HG02973 (cell line): ENCODE measurements at regions not wholly inside any gene's neighbourhood (a gene's known extent, or its start where the extent isn't known, plus 50 kb on each side); places are given as distances from the start of the nearest gene placed in this dataset.
"Not testable (repeated sequence)": the region's sequence is repeated elsewhere in the genome, so short reads cannot be mapped to it uniquely, and the experiment has no call there.

ENCODE experiments used
- ATAC-seq: cut with Tn5 transposase; IDR thresholded peaks from one replicate; pipeline ENCODE4 v1.9.1; 2021; ENCODE audit warnings: moderate library complexity; ENCODE audit not compliant: unreplicated experiment

DNA sequence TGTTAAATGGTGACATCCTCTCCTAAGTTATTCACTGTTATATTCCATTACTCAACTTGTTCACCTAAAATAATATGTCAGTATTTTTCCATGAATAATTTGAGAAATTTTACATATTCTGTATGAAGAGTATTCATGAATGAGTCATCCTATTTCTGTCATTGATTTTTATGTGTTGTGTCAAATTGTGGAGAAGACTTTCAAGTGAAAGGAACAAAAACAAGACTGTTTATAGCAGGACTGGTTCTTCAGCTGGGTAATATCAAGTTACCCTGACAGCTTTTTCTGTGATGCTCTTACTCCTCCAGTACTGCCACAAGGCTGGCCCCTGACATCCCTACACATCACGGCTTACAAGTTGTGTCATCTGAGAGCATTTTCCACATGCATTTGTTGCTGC, 847.7 kb downstream of the NCAM2 start:
- ATAC-seq: no peak

GRCh38 chr21:21851205-21851604, 853.0 kb downstream of the NCAM2 start:
- ATAC-seq: no peak

GRCh38 chr21:21851657-21852056, 853.4 kb downstream of the NCAM2 start:
- no peak for ATAC-seq

DNA sequence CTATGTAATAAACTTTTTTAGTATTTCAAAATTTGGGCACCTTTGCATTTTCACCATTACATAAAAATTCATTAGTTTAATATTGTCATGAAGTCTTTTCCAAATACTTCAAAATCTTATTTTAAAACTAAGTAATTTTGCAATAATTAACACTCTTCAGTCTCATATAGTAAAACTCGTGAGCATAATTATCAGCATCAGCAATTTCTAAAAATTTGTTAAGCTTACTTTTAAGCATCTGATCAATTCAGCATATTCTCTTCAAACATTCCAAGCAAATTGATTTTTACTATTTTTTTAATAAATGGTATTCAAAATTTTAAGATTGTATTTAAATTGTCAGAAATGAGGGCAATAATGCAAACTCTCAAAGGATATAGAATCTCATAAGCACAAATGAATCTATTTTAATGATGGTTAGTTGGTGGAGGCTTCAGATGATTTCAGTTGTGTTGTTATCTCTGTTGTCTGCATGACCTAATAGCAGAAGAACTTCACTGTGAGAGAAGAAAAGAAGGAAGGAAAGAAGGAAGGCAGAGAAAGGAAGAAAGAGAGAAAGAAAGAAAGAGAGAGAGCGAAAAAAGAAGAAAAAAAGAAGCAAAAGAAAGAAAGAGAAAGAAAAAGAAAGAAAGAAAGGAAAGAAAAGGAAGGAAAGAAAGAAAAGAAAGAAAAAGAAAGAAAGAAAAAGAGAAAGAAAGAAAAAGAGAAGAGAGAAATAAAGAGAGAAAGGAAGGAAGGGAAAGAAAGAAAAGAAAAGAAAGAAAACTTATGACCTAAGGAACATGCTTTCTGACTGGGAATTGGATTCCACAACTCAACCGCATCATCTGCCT, 860.5 kb downstream of the NCAM2 start:
- no peak for ATAC-seq

DNA sequence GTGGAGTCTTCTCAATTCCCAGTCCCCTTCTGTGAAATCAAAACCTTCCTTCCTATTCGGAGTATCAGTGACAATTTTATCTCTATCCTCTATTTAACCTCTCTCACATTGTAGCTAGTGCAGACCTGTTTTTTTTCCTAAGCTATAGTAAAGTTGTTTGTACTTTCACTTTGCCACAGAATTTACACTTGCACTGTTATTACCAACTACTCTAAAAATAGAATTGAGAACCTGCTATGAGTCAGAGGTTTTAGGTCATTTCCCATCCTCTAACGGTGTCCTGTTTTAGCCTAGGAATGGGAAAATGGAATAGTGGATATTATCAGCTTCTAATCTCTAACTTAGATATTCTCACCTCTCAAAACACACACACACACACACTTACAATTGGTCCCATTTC, 862.7 kb downstream of the NCAM2 start:
- ATAC-seq: no peak

- ATAC-seq: no peak
Observed at GRCh38 chr21:21864321-21864840, 866.2 kb downstream of the NCAM2 start.

DNA sequence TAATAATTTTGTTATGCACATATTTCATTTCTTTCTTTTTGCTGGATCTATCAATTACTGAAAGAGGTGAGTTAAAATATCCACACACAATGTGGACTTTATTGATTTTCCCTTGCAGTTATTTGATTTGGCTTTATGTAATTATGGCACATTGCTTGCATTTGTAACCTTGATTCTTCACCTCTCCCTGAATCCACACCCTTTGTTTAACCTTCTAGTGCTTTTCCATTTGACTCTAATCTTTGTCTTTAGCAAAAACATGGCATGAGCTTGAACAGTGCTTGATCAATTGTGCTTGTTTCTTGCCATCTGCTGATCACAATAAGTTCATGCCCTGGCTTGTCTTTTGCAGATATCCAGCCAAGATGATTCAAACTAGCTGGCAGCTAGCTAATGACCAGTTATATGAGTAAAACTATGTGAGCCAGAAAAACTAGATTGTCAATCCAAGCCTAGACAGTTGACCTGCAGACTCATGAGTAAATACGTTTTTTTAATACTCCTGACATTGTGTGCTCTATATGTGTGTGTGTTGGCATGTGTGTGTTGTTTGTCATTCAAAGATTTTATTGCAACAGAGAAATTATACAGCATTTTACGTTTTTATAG, 899.2 kb downstream of the NCAM2 start:
- no peak for ATAC-seq

DNA sequence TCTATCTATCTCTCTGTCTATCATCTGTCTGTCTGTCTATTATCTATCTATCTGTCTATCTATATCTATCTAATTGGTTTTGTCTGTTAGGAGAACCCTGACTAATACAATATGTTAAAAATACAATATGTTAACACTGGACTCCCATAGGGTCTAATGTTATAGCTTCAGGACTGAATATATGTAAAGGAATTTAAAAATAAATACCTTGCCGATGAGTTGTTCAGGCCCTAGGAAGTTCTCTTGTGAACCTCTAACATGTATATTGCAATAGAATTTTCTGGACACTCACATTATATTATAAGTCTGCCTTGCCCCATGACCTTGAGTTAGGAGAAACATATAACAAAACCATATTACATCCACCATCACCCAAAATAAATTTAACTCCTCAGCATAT, 900.6 kb downstream of the NCAM2 start:
- no peak for ATAC-seq

DNA sequence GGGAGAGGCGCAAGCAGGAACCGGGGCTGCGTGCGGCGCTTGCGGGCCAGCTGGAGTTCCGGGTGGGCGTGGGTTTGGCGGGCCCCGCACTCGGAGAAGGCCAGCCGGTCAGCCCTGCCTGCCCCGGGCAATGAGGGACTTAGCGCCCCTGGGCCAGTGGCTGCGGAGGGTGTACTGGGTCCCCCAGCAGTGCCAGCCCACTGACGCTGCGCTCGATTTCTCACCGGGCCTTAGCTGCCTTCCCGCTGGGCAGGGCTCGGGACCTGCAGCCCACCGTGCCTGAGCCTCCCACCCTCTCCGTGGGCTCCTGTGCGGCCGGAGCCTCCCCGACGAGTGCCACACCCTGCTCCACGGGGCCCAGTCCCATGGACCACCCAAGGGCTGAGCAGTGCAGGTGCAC, 904.2 kb downstream of the NCAM2 start:
- ATAC-seq: not testable (repeated sequence)

- no peak for ATAC-seq
Observed at GRCh38 chr21:21907271-21907670, 909.1 kb downstream of the NCAM2 start.

DNA sequence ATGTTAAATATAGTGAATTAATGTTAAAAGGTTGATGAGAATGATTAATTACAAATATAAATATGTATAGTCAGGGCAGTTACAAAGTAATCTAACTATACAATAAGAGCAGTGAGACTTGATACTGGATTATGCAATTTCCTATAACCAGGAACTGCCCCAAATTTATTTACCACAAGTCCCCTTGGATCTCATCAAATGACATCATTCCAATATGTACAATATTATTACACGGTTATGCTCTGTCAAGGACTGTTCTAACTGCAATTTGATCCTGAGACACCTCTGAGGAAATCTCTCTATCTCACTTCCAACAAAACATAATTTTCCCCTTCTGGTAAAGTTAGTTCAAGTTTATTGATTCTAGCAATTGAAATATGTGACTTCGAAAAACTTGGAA, 917.6 kb downstream of the NCAM2 start:
- ATAC-seq: no peak

DNA sequence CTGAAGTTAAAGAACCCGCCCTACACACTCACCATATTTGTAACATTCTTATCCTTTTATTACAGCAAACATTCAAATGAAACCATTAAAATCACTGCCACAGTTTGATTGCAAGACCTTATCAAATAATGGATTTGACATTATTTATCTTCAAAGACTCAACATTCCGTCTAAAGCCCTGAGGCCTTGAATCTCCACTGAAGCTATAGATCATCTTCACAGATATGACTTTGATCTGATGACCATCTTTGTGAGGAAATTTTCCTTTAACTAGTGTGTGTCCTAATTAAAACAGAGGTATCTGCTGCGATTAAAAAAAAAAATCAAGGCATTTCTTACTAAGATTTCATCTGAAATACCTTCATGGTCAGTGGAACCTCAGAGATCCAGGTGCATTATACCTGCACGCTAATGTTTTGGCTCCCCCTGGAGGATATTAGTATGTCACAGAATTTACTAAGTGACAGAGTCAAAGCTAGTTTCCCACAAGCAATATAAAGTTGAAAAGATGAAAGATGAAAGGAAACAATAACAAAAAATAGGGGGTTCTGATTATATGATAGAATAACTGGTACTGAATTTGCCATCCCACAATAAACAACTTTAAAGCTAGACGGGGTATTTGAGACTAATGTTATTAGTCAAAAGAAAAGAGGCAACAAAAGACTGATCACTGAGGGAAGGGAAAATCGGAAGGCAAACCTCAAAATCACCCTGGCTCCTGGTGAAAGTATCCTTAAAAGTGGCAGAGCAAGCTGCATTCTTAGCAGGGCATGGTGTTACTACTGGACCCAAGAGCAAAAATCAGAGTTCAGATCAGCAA, 923.4 kb downstream of the NCAM2 start:
- no peak for ATAC-seq

GRCh38 chr21:21929226-21929625, 931.0 kb downstream of the NCAM2 start:
- ATAC-seq: no peak

- ATAC-seq: no peak
Observed at GRCh38 chr21:21929789-21930188, 931.6 kb downstream of the NCAM2 start.

GRCh38 chr21:21952566-21952965, 954.4 kb downstream of the NCAM2 start:
- ATAC-seq: no peak

- no peak for ATAC-seq
Observed at GRCh38 chr21:21955204-21955603, 957.0 kb downstream of the NCAM2 start.

- no peak for ATAC-seq
Observed at GRCh38 chr21:21957490-21957889, 959.3 kb downstream of the NCAM2 start.

DNA sequence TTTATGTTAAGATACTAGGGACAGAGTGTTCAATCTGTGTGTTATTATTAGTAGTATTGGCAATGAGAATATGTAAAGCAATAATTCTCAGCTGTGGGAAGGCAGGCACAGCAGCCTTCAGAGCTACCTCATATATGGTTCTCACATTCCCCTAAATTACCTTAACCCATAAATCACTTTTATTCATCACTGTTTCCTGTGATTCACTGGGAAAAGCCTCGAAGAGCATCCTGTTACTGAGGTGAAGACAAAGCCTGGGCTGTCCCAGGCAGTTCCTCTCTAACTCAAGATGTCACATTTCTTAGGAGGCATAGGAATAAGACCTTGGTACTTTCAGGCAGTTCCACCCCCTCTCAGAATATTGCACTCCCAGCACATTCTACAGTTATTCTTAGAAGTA, 965.7 kb downstream of the NCAM2 start:
- no peak for ATAC-seq

DNA sequence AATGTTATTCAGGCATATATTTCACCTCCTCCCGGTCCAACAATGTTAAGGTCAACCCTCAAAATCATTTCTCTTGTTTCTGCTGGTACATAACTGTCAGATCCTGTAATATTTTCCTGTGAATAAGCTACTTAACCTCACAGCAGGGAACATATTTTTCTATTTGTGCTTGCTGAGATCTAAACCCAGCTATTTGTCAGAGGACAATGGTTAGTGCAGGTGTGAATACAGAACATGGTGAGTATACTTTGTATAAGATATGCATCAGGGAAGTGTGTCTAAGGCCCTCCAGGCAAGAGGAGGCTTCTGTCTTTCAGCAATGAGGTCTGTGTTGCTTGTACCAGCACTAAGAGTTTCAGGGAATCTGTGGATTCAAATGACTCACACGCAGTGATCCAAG, 970.6 kb downstream of the NCAM2 start:
- no peak for ATAC-seq

- ATAC-seq: no peak
Observed at GRCh38 chr21:21969211-21969610, 971.0 kb downstream of the NCAM2 start.

DNA sequence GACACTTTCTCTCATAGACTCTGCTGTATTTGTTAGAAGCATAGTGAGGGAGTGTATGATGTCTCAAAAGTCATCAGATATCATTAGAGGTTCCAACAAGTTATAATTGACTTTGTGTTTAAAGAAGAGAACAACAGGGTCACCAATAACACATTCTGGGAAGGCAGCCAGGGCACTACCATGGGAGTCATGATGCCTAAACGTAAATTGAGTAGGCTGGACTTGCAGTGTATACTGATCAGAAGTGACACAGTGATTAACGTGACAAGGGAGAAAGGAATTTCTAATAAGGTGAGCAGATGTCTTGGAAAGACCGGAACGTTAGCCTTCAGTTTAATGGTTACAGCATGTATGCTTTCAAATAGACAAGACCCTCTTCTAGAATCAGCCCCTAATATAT, 973.2 kb downstream of the NCAM2 start:
- ATAC-seq: no peak

DNA sequence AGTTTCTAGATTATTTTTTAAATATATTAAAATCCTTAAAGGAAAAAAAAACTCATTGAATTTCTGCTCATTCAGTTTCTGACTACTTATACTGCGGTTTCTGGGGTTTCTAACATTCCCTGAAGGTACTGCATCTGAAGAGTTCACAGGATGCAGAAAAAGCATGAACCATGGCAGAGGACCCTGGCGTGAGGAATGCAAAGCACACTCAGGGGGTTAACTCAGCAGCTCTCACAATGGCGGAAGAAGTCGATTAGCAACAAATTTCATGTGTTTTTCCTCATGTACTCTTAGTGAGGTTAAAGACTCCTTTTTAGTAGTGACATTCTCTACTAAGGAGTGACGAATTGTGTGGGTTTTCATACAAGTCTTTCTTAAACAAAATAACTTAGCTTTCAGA, 975.6 kb downstream of the NCAM2 start:
- ATAC-seq: no peak
